ENCODE measurements at regions not wholly inside any gene's neighbourhood (a gene's known extent, or its start where the extent isn't known, plus 50 kb on each side); places are given as distances from the start of the nearest gene placed in this dataset.
A peak's percentile ranks its signal among the peaks of the same experiment; 100 is the strongest.
"Not testable (repeated sequence)": the region's sequence is repeated elsewhere in the genome, so short reads cannot be mapped to it uniquely, and the experiment has no call there.

DNA sequence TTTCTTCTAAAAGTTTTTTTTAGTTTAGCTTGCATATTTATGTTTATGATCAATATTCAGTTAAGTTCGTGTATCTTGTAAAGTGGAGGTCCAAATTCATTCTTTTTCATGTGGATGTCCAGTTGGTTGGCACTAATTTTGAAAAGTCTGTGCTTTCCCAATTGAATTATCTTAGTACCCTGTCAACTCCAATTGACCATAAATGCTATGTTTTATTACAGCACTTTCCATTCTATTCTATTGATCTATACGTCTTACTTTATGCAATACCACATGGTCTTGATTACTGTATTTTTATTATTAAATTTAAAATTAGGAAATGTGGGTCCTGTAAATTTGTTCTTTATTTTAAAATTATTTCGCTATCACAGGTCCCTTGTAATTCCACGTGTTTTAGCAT, 837.6 kb upstream of the SLC10A2 start:
- no peaks in the 10 kb centered on the region for H3K4me1 ChIP-seq (ENCODE audit: control insufficient read depth, insufficient read depth, low read length)
- H3K9me3 ChIP-seq (ENCODE audit: control insufficient read depth, insufficient read depth, low read length): no peaks in the 10 kb centered on the region
- H3K36me3 ChIP-seq (ENCODE audit: control insufficient read depth, insufficient read depth, low read length): no peaks in the 10 kb centered on the region
- no peak overlapping the region for H3K27ac ChIP-seq (ENCODE audit: low read depth, low read length)
- DNase-seq (ENCODE audit: low read depth in 4 of 6, low spot score in 6 of 6): no peak
- no peak overlapping the region for H3K4me3 ChIP-seq (ENCODE audit: low read depth, low read length)
- WGBS (ENCODE audit: insufficient coverage): no CpG with 5 or more reads among the region's 4 CpGs
- no peaks in the 10 kb centered on the region for H3K27me3 ChIP-seq (ENCODE audit: control insufficient read depth, insufficient read depth, low read length)

GRCh38 chr13:103898481-103898880, 832.3 kb upstream of the SLC10A2 start:
- Histone ChIP-seq H3K9me3 (ENCODE audit: control insufficient read depth, insufficient read depth, low read length) (no peaks in the 10 kb centered on the region), H3K4me1 (ENCODE audit: control insufficient read depth, insufficient read depth, low read length) (no peaks in the 10 kb centered on the region), H3K27me3 (ENCODE audit: control insufficient read depth, insufficient read depth, low read length) (no peaks in the 10 kb centered on the region), H3K27ac (ENCODE audit: low read depth, low read length) (no peak overlapping the region), H3K36me3 (ENCODE audit: control insufficient read depth, insufficient read depth, low read length) (no peaks in the 10 kb centered on the region), H3K4me3 (ENCODE audit: low read depth, low read length) (no peak overlapping the region)
- WGBS (ENCODE audit: insufficient coverage): 93% methylated on average over 2 of the region's 2 CpGs
- no peak for DNase-seq (ENCODE audit: low read depth in 4 of 6, low spot score in 6 of 6)

- Histone ChIP-seq H3K9me3 (ENCODE audit: control insufficient read depth, insufficient read depth, low read length) (no peaks in the 10 kb centered on the region), H3K36me3 (ENCODE audit: control insufficient read depth, insufficient read depth, low read length) (no peaks in the 10 kb centered on the region), H3K27me3 (ENCODE audit: control insufficient read depth, insufficient read depth, low read length) (no peaks in the 10 kb centered on the region), H3K4me3 (ENCODE audit: low read depth, low read length) (no peak overlapping the region), H3K4me1 (ENCODE audit: control insufficient read depth, insufficient read depth, low read length) (no peaks in the 10 kb centered on the region), H3K27ac (ENCODE audit: low read depth, low read length) (no peak overlapping the region)
- DNase-seq (ENCODE audit: low read depth in 4 of 6, low spot score in 6 of 6): no peak
- no CpG with 5 or more reads among the region's 1 CpG for WGBS (ENCODE audit: insufficient coverage)
Observed at GRCh38 chr13:103895835-103896531, 829.8 kb upstream of the SLC10A2 start.

DNA sequence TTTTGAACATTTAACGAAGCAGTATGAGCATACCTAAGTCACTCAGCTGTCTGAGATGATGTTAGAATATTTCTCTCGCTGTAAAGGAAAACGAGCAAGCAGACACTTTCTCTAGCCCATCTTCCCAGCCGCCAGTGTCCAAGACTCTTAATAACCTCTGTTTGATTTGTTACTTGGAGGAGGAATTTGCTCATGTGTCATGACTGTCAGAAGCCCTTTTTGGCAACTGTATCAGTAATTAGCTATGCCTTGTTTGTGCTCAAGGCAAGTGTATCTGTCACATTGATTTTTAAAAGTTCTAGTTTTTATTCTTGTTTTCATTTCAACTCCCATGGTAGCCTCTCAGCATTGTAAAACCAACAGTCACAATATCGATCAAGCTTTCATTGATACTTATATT, 828.4 kb upstream of the SLC10A2 start:
- WGBS (ENCODE audit: insufficient coverage): 100% methylated on average over 2 of the region's 5 CpGs
- Histone ChIP-seq H3K36me3 (ENCODE audit: control insufficient read depth, insufficient read depth, low read length) (no peaks in the 10 kb centered on the region), H3K9me3 (ENCODE audit: control insufficient read depth, insufficient read depth, low read length) (no peaks in the 10 kb centered on the region), H3K27me3 (ENCODE audit: control insufficient read depth, insufficient read depth, low read length) (no peaks in the 10 kb centered on the region), H3K4me3 (ENCODE audit: low read depth, low read length) (no peak overlapping the region), H3K27ac (ENCODE audit: low read depth, low read length) (no peak overlapping the region), H3K4me1 (ENCODE audit: control insufficient read depth, insufficient read depth, low read length) (no peaks in the 10 kb centered on the region)
- no peak for DNase-seq (ENCODE audit: low read depth in 4 of 6, low spot score in 6 of 6)

DNA sequence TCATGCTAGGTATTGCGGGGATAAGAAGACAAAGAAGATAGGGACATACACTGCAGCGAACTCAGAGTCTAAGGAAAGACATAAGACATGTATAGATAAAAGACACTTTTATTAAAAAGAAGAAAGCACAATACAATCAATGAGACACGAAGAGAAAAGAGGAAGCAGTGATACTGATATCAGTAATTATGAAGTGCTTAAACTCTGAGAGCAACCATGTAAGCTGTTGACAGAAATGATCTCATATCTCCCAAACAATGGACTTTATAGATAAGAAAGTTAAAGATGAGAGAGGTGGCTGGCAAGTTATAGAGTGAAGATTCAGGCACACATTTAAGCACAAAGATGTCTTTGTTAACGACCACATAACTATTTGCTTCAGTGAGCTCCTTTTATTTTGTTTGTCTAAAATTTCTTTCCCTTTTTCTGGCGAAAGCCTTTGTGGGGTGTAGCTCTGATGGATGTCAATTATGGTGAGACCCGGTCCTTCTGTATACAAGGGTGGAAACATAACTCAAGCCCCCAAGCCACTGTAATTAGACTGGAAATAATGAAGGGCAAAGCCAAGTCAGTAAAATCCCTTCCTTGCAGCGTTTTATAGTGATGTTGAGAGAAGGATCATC, 818.0 kb upstream of the SLC10A2 start:
- 100% methylated on average over 1 of the region's 7 CpGs for WGBS (ENCODE audit: insufficient coverage)
- no peak overlapping the region for H3K4me3 ChIP-seq (ENCODE audit: low read depth, low read length)

GRCh38 chr13:103883698-103884097, 817.5 kb upstream of the SLC10A2 start:
- WGBS (ENCODE audit: insufficient coverage): 96% methylated on average over 4 of the region's 8 CpGs
- H3K4me3 ChIP-seq (ENCODE audit: low read depth, low read length): peak overlapping the region; percentile 24

More for the DNA sequence above, 818.0 kb upstream of the SLC10A2 start:
- Histone ChIP-seq H3K9me3 (ENCODE audit: control insufficient read depth, insufficient read depth, low read length) (no peaks in the 10 kb centered on the region), H3K27ac (ENCODE audit: low read depth, low read length) (no peak overlapping the region), H3K36me3 (ENCODE audit: control insufficient read depth, insufficient read depth, low read length) (no peaks in the 10 kb centered on the region), H3K27me3 (ENCODE audit: control insufficient read depth, insufficient read depth, low read length) (no peaks in the 10 kb centered on the region), H3K4me1 (ENCODE audit: control insufficient read depth, insufficient read depth, low read length) (no peaks in the 10 kb centered on the region)
- DNase-seq (ENCODE audit: low read depth in 4 of 6, low spot score in 6 of 6): peak in 1 of 6 donors; percentile 7

GRCh38 chr13:103883164-103883563, 816.9 kb upstream of the SLC10A2 start:
- WGBS (ENCODE audit: insufficient coverage): 3% methylated on average over 5 of the region's 7 CpGs
- Histone ChIP-seq H3K27me3 (ENCODE audit: control insufficient read depth, insufficient read depth, low read length) (no peaks in the 10 kb centered on the region), H3K4me1 (ENCODE audit: control insufficient read depth, insufficient read depth, low read length) (no peaks in the 10 kb centered on the region), H3K36me3 (ENCODE audit: control insufficient read depth, insufficient read depth, low read length) (no peaks in the 10 kb centered on the region), H3K27ac (ENCODE audit: low read depth, low read length) (no peak overlapping the region), H3K9me3 (ENCODE audit: control insufficient read depth, insufficient read depth, low read length) (no peaks in the 10 kb centered on the region), H3K4me3 (ENCODE audit: low read depth, low read length) (peak overlapping the region; percentile 24)
- DNase-seq (ENCODE audit: low read depth in 4 of 6, low spot score in 6 of 6): peak; percentile 33 to 96 (median 66)

More at GRCh38 chr13:103883698-103884097, 817.5 kb upstream of the SLC10A2 start:
- Histone ChIP-seq H3K4me1 (ENCODE audit: control insufficient read depth, insufficient read depth, low read length) (no peaks in the 10 kb centered on the region), H3K27ac (ENCODE audit: low read depth, low read length) (no peak overlapping the region), H3K9me3 (ENCODE audit: control insufficient read depth, insufficient read depth, low read length) (no peaks in the 10 kb centered on the region), H3K36me3 (ENCODE audit: control insufficient read depth, insufficient read depth, low read length) (no peaks in the 10 kb centered on the region), H3K27me3 (ENCODE audit: control insufficient read depth, insufficient read depth, low read length) (no peaks in the 10 kb centered on the region)
- peak in 2 of 6 donors; percentile 19 to 25 for DNase-seq (ENCODE audit: low read depth in 4 of 6, low spot score in 6 of 6)

DNA sequence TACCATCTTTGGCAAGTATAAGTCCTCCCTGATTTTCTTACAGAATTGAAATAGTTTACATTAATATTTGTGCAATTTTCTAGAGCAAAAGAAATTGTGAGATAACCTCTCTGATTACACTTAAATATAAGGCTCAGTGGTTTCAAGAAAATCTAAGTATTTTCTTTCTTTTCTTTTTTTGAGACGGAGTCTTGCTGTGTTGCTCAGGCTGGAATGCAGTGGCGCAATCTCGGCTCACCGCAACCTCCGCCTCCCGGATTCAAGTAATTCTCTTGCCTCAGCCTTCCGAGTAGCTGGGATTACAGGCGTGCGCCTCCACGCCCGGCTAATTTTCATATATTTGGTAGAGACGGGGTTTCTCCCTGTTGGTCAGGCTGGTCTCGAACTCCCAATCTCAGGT, 813.9 kb upstream of the SLC10A2 start:
- WGBS (ENCODE audit: insufficient coverage): 99% methylated on average over 12 of the region's 13 CpGs
- not testable (repeated sequence) for H3K27me3 ChIP-seq (ENCODE audit: control insufficient read depth, insufficient read depth, low read length); H3K36me3 ChIP-seq (ENCODE audit: control insufficient read depth, insufficient read depth, low read length); H3K4me3 ChIP-seq (ENCODE audit: low read depth, low read length); H3K4me1 ChIP-seq (ENCODE audit: control insufficient read depth, insufficient read depth, low read length); H3K9me3 ChIP-seq (ENCODE audit: control insufficient read depth, insufficient read depth, low read length); H3K27ac ChIP-seq (ENCODE audit: low read depth, low read length); DNase-seq (ENCODE audit: low read depth in 4 of 6, low spot score in 6 of 6)

- no peaks in the 10 kb centered on the region for H3K36me3 ChIP-seq (ENCODE audit: control insufficient read depth, insufficient read depth, low read length)
- H3K4me1 ChIP-seq (ENCODE audit: control insufficient read depth, insufficient read depth, low read length): no peaks in the 10 kb centered on the region
- H3K4me3 ChIP-seq (ENCODE audit: low read depth, low read length): no peak overlapping the region
- H3K27me3 ChIP-seq (ENCODE audit: control insufficient read depth, insufficient read depth, low read length): no peaks in the 10 kb centered on the region
- DNase-seq (ENCODE audit: low read depth in 4 of 6, low spot score in 6 of 6): no peak
- 82% methylated on average over 1 of the region's 2 CpGs for WGBS (ENCODE audit: insufficient coverage)
- no peak overlapping the region for H3K27ac ChIP-seq (ENCODE audit: low read depth, low read length)
- no peaks in the 10 kb centered on the region for H3K9me3 ChIP-seq (ENCODE audit: control insufficient read depth, insufficient read depth, low read length)
Observed at GRCh38 chr13:103878891-103879605, 812.8 kb upstream of the SLC10A2 start.
